OCI-LY3 (cell line): ENCODE measurements at regions not wholly inside any gene's neighbourhood (a gene's known extent, or its start where the extent isn't known, plus 50 kb on each side); places are given as distances from the start of the nearest gene placed in this dataset.

Experiments
- H2AFZ ChIP-seq: fragments of 200-600, 300-600 bp; shearing (Covaris generic); 2 replicates; pipeline ENCODE4 v1.6.0; 2014; ENCODE audit warnings: antibody characterized with exemption, low read depth, low read length
- H3K27ac ChIP-seq: fragments of 200-600, 300-600 bp; sonication (generic); 2 replicates; pipeline ENCODE4 v1.5.1; 2014; ENCODE audit warnings: mild to moderate bottlenecking, low read length, moderate library complexity, mixed read lengths
- H3K27me3 ChIP-seq: fragments of 200-600, 300-600 bp; sonication (generic); 2 replicates; pipeline ENCODE4 v1.6.1; 2014; ENCODE audit warnings: low read depth, low read length, mixed read lengths
- H3K36me3 ChIP-seq: fragments of 200-600, 300-600 bp; sonication (generic); replicated peaks from 2 replicates; pipeline ENCODE3; 2014; ENCODE audit warnings: low read depth, low read length, mixed read lengths
- H3K4me1 ChIP-seq: fragments of 300-600, 200-600 bp; sonication (generic); 2 replicates; pipeline ENCODE4 v1.6.1; 2014; ENCODE audit warnings: low read length, mixed read lengths
- H3K4me2 ChIP-seq: fragments of 200-600, 300-600 bp; sonication (generic); 2 replicates; pipeline ENCODE4 v1.6.1; 2014; ENCODE audit warnings: low read length, mixed read lengths
- H3K4me3 ChIP-seq: fragments of 300-600, 200-600 bp; sonication (generic); 2 replicates; pipeline ENCODE4 v1.5.1; 2014; ENCODE audit warnings: antibody characterized with exemption, mild to moderate bottlenecking, low read length, moderate library complexity
- H3K79me2 ChIP-seq: fragments of 300-600, 200-600 bp; shearing (Covaris generic); 2 replicates; pipeline ENCODE4 v1.6.1; 2014; ENCODE audit warnings: mild to moderate bottlenecking, low read length, mixed read lengths
- H3K9ac ChIP-seq: fragments of 300-600, 200-600 bp; shearing (Covaris generic); 2 replicates; pipeline ENCODE4 v1.6.0; 2014; ENCODE audit warnings: mild to moderate bottlenecking, low read length, moderate library complexity
- H3K9me3 ChIP-seq: fragments of 200-600, 300-600 bp; shearing (Covaris generic); 2 replicates; pipeline ENCODE4 v1.6.1; 2014; ENCODE audit warnings: low read length, mixed read lengths; ENCODE audit not compliant: insufficient read depth
- H4K20me1 ChIP-seq: fragments of 200-600, 300-600 bp; sonication (generic); 2 replicates; pipeline ENCODE4 v1.6.1; 2016; ENCODE audit warnings: low read length, mixed read lengths; ENCODE audit not compliant: insufficient read depth
- EZH2phosphoT487 ChIP-seq: fragments of 200-600 bp; shearing (Covaris generic); IDR thresholded peaks from 2 replicates; pipeline ENCODE4 v1.6.1; 2018; ENCODE audit warnings: antibody characterized with exemption, mixed run types, low read depth
- TF ChIP-seq, protein P1 (sequence below): fragments of 200-600, 300-600 bp; sonication (generic); IDR thresholded peaks from 2 replicates; pipeline ENCODE4 v1.5.1; 2014; ENCODE audit warnings: antibody characterized with exemption, low read length, low read depth

- no peaks in the 10 kb centered on the region for H3K9me3 ChIP-seq
- no peak for TF ChIP-seq EZH2phosphoT487
- TF ChIP-seq, protein P1, sequence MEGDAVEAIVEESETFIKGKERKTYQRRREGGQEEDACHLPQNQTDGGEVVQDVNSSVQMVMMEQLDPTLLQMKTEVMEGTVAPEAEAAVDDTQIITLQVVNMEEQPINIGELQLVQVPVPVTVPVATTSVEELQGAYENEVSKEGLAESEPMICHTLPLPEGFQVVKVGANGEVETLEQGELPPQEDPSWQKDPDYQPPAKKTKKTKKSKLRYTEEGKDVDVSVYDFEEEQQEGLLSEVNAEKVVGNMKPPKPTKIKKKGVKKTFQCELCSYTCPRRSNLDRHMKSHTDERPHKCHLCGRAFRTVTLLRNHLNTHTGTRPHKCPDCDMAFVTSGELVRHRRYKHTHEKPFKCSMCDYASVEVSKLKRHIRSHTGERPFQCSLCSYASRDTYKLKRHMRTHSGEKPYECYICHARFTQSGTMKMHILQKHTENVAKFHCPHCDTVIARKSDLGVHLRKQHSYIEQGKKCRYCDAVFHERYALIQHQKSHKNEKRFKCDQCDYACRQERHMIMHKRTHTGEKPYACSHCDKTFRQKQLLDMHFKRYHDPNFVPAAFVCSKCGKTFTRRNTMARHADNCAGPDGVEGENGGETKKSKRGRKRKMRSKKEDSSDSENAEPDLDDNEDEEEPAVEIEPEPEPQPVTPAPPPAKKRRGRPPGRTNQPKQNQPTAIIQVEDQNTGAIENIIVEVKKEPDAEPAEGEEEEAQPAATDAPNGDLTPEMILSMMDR = no peak
- H3K36me3 ChIP-seq = no peaks in the 10 kb centered on the region
- no peak overlapping the region for H3K27ac ChIP-seq
- H3K4me1 ChIP-seq = peaks cover 7% of the 10 kb centered on the region
- H3K4me2 ChIP-seq = no peak overlapping the region
- H3K79me2 ChIP-seq = no peaks in the 10 kb centered on the region
- no peak overlapping the region for H3K4me3 ChIP-seq
- H3K27me3 ChIP-seq = no peaks in the 10 kb centered on the region
- H4K20me1 ChIP-seq = no peaks in the 10 kb centered on the region
- H3K9ac ChIP-seq = no peak overlapping the region
- H2AFZ ChIP-seq = no peak overlapping the region
These were observed 260.1 kb upstream of the STXBP5 start for GRCh38 chr6:146944077-146944476.

DNA sequence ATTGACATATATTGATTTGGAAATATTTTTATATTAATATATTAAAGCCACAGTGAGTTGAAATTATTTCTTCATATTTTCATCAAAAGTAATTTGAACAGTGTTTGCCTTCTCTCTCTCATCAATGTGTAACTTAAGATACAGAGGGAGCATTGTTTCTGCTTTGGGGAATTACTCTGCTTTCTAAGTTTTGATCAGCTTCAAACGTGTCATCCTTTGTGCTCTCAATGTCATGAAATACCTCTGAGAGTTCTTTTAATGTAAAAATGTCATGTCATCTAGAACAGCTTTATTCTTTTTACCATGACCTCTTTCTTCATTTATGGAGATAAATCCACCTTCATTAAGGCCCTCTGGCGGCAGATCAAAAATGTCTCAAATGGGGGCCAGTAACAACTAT, 259.4 kb upstream of the STXBP5 start:
- H3K36me3 ChIP-seq = no peaks in the 10 kb centered on the region
- no peak overlapping the region for H3K4me2 ChIP-seq
- H3K4me1 ChIP-seq = peaks cover 7% of the 10 kb centered on the region
- no peaks in the 10 kb centered on the region for H3K79me2 ChIP-seq
- H3K27me3 ChIP-seq = no peaks in the 10 kb centered on the region
- TF ChIP-seq EZH2phosphoT487 = no peak
- TF ChIP-seq, protein P1 = no peak
- H4K20me1 ChIP-seq = no peaks in the 10 kb centered on the region
- H3K9me3 ChIP-seq = no peaks in the 10 kb centered on the region
- H3K9ac ChIP-seq = no peak overlapping the region
- H3K27ac ChIP-seq = no peak overlapping the region
- no peak overlapping the region for H2AFZ ChIP-seq
- no peak overlapping the region for H3K4me3 ChIP-seq

- H2AFZ ChIP-seq = no peak overlapping the region
- no peak for TF ChIP-seq EZH2phosphoT487
- TF ChIP-seq, protein P1 = no peak
These were observed 257.7 kb upstream of the STXBP5 start for GRCh38 chr6:146946559-146946958.

GRCh38 chr6:146948790-146949342, 255.4 kb upstream of the STXBP5 start:
- no peaks in the 10 kb centered on the region for H3K9me3 ChIP-seq
- H3K27ac ChIP-seq = no peak overlapping the region
- TF ChIP-seq EZH2phosphoT487 = no peak
- TF ChIP-seq, protein P1 = no peak

More at GRCh38 chr6:146946559-146946958, 257.7 kb upstream of the STXBP5 start:
- no peak overlapping the region for H3K4me3 ChIP-seq
- peaks cover 7% of the 10 kb centered on the region for H3K4me1 ChIP-seq
- no peaks in the 10 kb centered on the region for H3K9me3 ChIP-seq
- no peak overlapping the region for H3K9ac ChIP-seq
- H3K27ac ChIP-seq = no peak overlapping the region
- no peaks in the 10 kb centered on the region for H3K79me2 ChIP-seq
- no peaks in the 10 kb centered on the region for H3K36me3 ChIP-seq
- H3K4me2 ChIP-seq = 0 out of 2 replicates have a peak overlapping the region, but pooled peaks have one; percentile 4
- no peaks in the 10 kb centered on the region for H4K20me1 ChIP-seq
- no peaks in the 10 kb centered on the region for H3K27me3 ChIP-seq

More at GRCh38 chr6:146948790-146949342, 255.4 kb upstream of the STXBP5 start:
- H2AFZ ChIP-seq = no peak overlapping the region
- H3K79me2 ChIP-seq = no peaks in the 10 kb centered on the region
- H3K27me3 ChIP-seq = no peaks in the 10 kb centered on the region
- H4K20me1 ChIP-seq = no peaks in the 10 kb centered on the region
- no peak overlapping the region for H3K4me2 ChIP-seq
- H3K4me3 ChIP-seq = no peak overlapping the region
- H3K9ac ChIP-seq = no peak overlapping the region
- peaks cover 7% of the 10 kb centered on the region for H3K4me1 ChIP-seq
- H3K36me3 ChIP-seq = no peaks in the 10 kb centered on the region
